ENCODE measurements at regions not wholly inside any gene's neighbourhood (a gene's known extent, or its start where the extent isn't known, plus 50 kb on each side); places are given as distances from the start of the nearest gene placed in this dataset.
"Not testable (repeated sequence)": the region's sequence is repeated elsewhere in the genome, so short reads cannot be mapped to it uniquely, and the experiment has no call there.

DNA sequence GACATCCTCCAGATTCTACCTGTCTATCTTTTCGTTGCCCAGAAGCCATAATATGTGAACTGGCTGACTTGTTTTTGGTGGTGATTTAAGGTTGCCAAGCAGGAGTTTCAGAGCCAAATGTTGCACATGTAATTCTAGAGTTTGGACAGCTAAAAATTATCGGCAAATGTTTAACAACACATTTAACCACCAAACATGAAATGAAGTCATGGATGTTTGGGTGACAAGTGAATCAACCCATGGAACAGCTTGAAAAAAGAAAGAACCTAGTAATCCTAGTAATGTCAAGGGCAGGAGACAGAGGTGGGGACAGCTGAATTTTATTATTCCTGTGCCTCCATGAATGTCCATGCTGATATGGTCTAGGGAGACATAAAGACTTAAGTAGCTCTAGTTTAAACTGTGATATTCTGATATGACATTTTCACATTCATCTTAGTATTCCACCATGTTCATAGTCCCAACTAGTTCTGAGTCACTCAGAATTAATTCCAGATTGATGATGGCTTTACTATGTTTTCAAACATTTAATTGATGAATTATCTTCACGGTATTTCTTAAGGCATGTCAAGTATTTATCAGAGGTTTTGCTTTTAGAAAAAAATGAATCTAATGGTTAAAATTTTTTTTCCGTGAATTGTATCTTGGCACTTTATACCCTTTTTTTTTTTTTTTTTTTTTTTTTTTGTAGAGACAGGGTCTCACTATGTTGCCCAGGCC is 101.7 kb downstream of the SOCS6 start:
- H3K4me3 ChIP-seq (ENCODE audit: insufficient read depth, low read depth, low read length, poor library complexity, severe bottlenecking), result no peak overlapping the region
- H3K9me3 ChIP-seq (ENCODE audit: control insufficient read depth, low read length), result no peaks in the 10 kb centered on the region
- no peak for DNase-seq
- H3K27me3 ChIP-seq (replicated peaks; ENCODE audit: control insufficient read depth, insufficient read depth, low read length, poor library complexity, severe bottlenecking), result no peaks in the 10 kb centered on the region
- H3K27ac ChIP-seq (ENCODE audit: insufficient read depth, low read length, poor library complexity, severe bottlenecking), result no peak overlapping the region
- no peaks in the 10 kb centered on the region for H3K36me3 ChIP-seq (ENCODE audit: control insufficient read depth, insufficient read depth, low read length)
- H3K4me1 ChIP-seq (ENCODE audit: control insufficient read depth, insufficient read depth, low read length, poor library complexity, severe bottlenecking), result no peaks in the 10 kb centered on the region

DNA sequence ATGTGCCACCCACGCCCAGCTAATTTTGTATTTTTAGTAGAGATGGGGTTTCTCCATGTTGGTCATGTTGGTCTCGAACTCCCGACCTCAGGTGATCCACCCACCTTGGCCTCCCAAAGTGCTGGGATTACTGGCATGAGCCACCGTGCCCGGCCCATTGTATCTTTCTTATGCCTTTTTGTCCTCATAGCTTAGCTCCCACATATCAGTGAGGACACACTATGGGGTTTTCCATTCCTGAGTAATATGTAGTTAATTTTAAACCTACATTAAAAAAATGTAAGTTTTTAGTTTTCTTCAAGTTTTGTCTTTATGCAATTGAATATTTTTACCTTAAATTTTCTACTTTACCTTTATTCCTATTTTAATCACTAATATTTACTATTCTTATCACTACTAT is 100.2 kb downstream of the SOCS6 start:
- not testable (repeated sequence) for H3K27me3 ChIP-seq (replicated peaks; ENCODE audit: control insufficient read depth, insufficient read depth, low read length, poor library complexity, severe bottlenecking); H3K4me3 ChIP-seq (ENCODE audit: insufficient read depth, low read depth, low read length, poor library complexity, severe bottlenecking); DNase-seq; H3K36me3 ChIP-seq (ENCODE audit: control insufficient read depth, insufficient read depth, low read length); H3K4me1 ChIP-seq (ENCODE audit: control insufficient read depth, insufficient read depth, low read length, poor library complexity, severe bottlenecking); H3K27ac ChIP-seq (ENCODE audit: insufficient read depth, low read length, poor library complexity, severe bottlenecking); H3K9me3 ChIP-seq (ENCODE audit: control insufficient read depth, low read length)

DNA sequence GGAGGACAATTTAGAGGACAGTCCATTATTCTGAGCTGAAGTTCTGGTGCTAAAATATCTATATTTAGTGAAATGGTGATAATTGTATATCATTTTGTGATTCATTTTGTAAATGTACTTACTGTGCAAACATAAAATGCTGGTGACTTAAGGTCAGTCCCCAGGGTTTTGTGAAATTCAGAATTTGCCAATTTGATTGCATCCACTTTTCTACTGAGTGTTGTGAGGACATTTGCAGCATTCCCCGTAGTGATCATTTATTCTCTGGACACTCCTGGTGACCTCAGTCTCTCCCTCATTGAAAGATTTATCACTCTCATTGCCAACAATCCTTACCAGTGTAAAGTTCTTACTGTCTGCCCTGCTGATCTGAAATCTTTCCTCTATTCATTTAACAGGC is 98.2 kb downstream of the SOCS6 start:
- no peak for DNase-seq
- Histone ChIP-seq H3K36me3 (ENCODE audit: control insufficient read depth, insufficient read depth, low read length) (no peaks in the 10 kb centered on the region), H3K27me3 (replicated peaks; ENCODE audit: control insufficient read depth, insufficient read depth, low read length, poor library complexity, severe bottlenecking) (no peaks in the 10 kb centered on the region), H3K4me3 (ENCODE audit: insufficient read depth, low read depth, low read length, poor library complexity, severe bottlenecking) (no peak overlapping the region), H3K9me3 (ENCODE audit: control insufficient read depth, low read length) (no peaks in the 10 kb centered on the region), H3K27ac (ENCODE audit: insufficient read depth, low read length, poor library complexity, severe bottlenecking) (no peak overlapping the region), H3K4me1 (ENCODE audit: control insufficient read depth, insufficient read depth, low read length, poor library complexity, severe bottlenecking) (no peaks in the 10 kb centered on the region)

DNA sequence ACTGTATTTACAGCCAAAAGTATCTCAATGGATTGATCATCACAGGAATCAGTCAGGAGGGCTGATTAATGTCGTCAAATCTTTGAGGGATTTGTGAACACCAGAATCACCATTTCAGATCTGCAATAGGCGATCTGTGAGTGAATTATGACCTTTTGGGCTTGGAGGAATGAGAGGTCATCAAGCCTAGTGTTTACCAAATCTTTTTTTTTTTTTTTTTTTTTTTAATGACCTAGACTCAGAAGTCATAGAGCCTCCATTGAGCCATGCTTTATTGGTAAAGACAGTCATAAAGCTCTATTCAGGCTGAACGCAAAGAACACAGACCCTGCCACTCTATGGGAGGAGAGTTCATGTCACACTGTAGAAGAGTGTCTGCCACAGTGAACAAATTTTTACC is 97.7 kb downstream of the SOCS6 start:
- Histone ChIP-seq H3K4me1 (ENCODE audit: control insufficient read depth, insufficient read depth, low read length, poor library complexity, severe bottlenecking) (no peaks in the 10 kb centered on the region), H3K4me3 (ENCODE audit: insufficient read depth, low read depth, low read length, poor library complexity, severe bottlenecking) (no peak overlapping the region), H3K36me3 (ENCODE audit: control insufficient read depth, insufficient read depth, low read length) (no peaks in the 10 kb centered on the region), H3K27ac (ENCODE audit: insufficient read depth, low read length, poor library complexity, severe bottlenecking) (no peak overlapping the region), H3K9me3 (ENCODE audit: control insufficient read depth, low read length) (no peaks in the 10 kb centered on the region), H3K27me3 (replicated peaks; ENCODE audit: control insufficient read depth, insufficient read depth, low read length, poor library complexity, severe bottlenecking) (no peaks in the 10 kb centered on the region)
- DNase-seq, result no peak

DNA sequence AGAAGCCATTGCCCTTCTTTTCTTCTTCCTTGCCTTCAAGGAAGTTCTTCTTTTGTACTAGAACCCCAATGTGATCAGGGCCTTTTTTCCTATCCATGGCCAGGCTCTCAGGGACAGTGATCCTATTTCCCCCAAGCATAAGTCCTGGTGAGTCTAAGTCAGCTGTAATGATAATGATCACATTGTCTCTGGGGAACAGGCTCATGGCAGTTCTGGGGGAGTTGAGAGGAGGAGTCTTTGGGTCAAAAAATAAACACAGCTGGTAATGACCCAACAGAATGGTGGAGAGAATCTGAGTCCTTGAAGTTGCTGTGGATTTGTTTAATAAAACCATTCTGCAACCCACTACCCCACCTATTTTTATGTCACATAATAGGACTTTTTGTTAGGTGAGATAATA is 96.6 kb downstream of the SOCS6 start:
- no peak overlapping the region for H3K4me3 ChIP-seq (ENCODE audit: insufficient read depth, low read depth, low read length, poor library complexity, severe bottlenecking)
- H3K9me3 ChIP-seq (ENCODE audit: control insufficient read depth, low read length), result no peaks in the 10 kb centered on the region
- DNase-seq, result no peak
- no peak overlapping the region for H3K27ac ChIP-seq (ENCODE audit: insufficient read depth, low read length, poor library complexity, severe bottlenecking)
- no peaks in the 10 kb centered on the region for H3K4me1 ChIP-seq (ENCODE audit: control insufficient read depth, insufficient read depth, low read length, poor library complexity, severe bottlenecking)
- H3K27me3 ChIP-seq (replicated peaks; ENCODE audit: control insufficient read depth, insufficient read depth, low read length, poor library complexity, severe bottlenecking), result no peaks in the 10 kb centered on the region
- no peaks in the 10 kb centered on the region for H3K36me3 ChIP-seq (ENCODE audit: control insufficient read depth, insufficient read depth, low read length)

DNA sequence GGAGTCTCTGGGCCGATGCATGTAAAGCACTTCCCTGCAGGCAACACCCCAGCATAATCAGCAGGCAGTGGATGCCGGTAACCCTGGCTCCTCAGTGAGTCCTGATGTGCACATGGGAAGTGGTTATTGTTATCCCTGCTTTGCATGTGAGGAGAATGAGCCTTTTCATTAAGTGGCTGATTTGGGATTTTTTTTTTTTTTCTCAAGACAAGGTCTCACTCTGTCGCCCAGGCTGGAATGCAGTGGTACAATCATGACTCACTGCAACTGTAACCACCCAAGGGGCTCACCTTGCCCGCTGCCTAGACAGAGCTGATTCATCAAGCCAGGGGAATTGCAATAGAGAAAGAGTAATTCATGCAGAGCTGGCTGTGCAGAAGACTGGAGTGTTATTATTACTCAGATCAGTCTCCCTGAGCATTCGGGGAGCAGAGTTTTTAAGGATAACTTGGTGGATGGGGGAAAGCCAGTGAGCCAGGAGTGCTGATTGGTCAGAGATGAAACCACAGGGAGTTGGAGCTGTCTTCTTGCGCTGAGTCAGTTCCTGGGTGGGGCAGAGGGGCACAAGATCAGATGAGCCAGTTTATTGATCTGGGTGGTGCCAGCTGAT is 95.4 kb downstream of the SOCS6 start:
- H3K4me3 ChIP-seq (ENCODE audit: insufficient read depth, low read depth, low read length, poor library complexity, severe bottlenecking), result no peak overlapping the region
- no peaks in the 10 kb centered on the region for H3K9me3 ChIP-seq (ENCODE audit: control insufficient read depth, low read length)
- H3K36me3 ChIP-seq (ENCODE audit: control insufficient read depth, insufficient read depth, low read length), result no peaks in the 10 kb centered on the region
- H3K27me3 ChIP-seq (replicated peaks; ENCODE audit: control insufficient read depth, insufficient read depth, low read length, poor library complexity, severe bottlenecking), result no peaks in the 10 kb centered on the region
- no peak for DNase-seq
- H3K4me1 ChIP-seq (ENCODE audit: control insufficient read depth, insufficient read depth, low read length, poor library complexity, severe bottlenecking), result no peaks in the 10 kb centered on the region
- no peak overlapping the region for H3K27ac ChIP-seq (ENCODE audit: insufficient read depth, low read length, poor library complexity, severe bottlenecking)

DNA sequence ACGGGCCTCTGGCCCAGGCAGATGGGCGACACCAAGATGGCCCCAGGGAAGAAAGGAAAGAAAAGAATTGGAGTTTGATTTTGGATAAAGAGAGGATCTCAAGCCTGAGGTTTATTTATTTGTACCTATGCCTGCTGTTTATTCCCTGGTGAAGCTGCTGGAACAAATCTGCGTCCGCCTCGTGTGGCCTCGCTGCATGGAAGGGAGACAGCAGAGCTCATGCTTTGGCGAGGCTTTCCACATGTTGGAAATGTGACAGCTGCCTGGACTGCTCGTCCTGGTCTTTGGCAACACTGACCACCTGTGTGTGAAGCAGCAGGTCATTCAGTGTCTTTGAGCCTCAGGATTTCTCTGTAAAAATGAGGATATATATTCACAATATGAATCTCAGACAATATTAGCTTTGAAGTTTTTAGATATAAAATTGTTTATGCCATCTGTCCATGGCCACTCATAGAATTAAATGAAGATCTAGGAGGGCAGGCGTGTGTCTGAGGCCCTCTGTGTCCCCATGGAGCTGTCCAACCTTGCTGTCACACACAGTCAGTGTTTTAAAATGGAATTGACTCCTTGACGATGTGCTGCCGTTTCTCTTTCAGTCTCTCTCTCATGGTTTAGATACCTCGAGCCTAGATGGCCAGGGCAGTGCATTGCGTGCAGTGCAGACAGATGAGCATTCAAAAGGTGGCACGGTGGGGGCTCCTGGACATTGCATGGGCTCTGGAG is 94.3 kb downstream of the SOCS6 start:
- no peaks in the 10 kb centered on the region for H3K36me3 ChIP-seq (ENCODE audit: control insufficient read depth, insufficient read depth, low read length)
- H3K27ac ChIP-seq (ENCODE audit: insufficient read depth, low read length, poor library complexity, severe bottlenecking), result no peak overlapping the region
- H3K4me3 ChIP-seq (ENCODE audit: insufficient read depth, low read depth, low read length, poor library complexity, severe bottlenecking), result no peak overlapping the region
- no peaks in the 10 kb centered on the region for H3K4me1 ChIP-seq (ENCODE audit: control insufficient read depth, insufficient read depth, low read length, poor library complexity, severe bottlenecking)
- H3K27me3 ChIP-seq (replicated peaks; ENCODE audit: control insufficient read depth, insufficient read depth, low read length, poor library complexity, severe bottlenecking), result no peaks in the 10 kb centered on the region
- no peak for DNase-seq
- no peaks in the 10 kb centered on the region for H3K9me3 ChIP-seq (ENCODE audit: control insufficient read depth, low read length)

DNA sequence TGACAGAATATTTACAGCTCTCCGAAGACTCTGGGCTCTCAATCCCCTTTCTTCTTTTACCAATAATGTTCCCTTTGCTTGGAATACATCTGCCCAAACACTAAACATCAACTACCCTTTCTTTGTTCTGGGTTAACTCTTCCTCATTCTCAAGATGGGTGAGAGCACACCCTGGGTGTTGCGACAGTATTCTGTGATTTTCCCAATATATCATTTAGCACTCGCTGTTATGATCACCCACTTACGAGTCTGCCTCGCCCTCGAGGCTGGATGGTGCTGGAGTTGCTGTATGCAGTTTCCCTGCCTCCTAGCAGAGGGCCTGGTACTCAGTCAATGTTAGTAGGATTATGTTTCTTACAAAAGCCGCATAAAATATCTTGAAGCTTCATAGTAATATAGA is 93.2 kb downstream of the SOCS6 start:
- Histone ChIP-seq H3K27me3 (replicated peaks; ENCODE audit: control insufficient read depth, insufficient read depth, low read length, poor library complexity, severe bottlenecking) (no peaks in the 10 kb centered on the region), H3K4me3 (ENCODE audit: insufficient read depth, low read depth, low read length, poor library complexity, severe bottlenecking) (no peak overlapping the region), H3K4me1 (ENCODE audit: control insufficient read depth, insufficient read depth, low read length, poor library complexity, severe bottlenecking) (no peaks in the 10 kb centered on the region), H3K36me3 (ENCODE audit: control insufficient read depth, insufficient read depth, low read length) (no peaks in the 10 kb centered on the region), H3K9me3 (ENCODE audit: control insufficient read depth, low read length) (no peaks in the 10 kb centered on the region), H3K27ac (ENCODE audit: insufficient read depth, low read length, poor library complexity, severe bottlenecking) (no peak overlapping the region)
- DNase-seq, result no peak

DNA sequence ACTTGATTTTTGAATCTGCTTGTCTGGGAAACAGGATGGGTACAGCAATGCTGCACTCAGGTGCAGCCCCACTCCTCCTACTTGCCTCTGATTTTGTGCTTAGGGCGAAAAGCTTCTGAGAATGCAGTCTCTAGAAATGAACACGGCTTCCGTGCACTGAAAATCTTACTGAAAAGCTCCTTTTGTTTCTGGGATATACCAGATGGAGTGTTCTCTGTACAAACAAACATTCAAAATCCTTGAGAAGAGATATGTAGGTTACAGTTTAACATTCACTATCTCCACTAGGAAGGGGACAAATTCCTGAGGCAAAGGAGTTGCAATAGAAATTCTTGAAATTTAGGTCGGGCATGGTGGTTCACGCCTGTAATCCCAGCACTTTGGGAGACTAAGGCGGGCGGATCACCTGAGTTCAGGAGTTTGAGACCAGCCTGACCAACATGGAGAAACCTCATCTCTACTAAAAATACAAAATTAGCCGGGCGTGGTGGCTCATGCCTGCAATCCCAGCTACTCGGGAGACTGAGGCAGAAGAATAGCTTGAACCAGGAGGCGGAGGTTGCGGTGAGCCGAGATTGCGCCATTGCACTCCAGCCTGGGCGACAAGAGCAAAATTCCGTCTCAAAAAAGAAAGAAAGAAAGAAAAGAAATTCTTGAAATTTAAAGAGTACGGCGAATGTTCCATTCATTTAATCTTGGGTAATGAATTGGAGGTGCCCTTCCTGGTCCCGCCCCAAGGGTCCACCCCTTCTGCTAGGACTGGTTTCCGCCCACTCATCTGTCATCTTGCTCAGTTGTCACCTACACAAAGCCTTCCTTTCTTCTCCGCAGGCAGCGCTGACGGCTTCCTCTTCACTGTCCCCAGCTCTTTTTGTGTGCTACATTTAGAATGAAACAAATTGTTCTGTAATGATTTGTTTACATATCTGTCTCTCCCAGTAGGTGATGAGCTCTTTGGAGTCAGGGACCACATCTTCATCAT is 92.4 kb downstream of the SOCS6 start:
- no peaks in the 10 kb centered on the region for H3K4me1 ChIP-seq (ENCODE audit: control insufficient read depth, insufficient read depth, low read length, poor library complexity, severe bottlenecking)
- no peaks in the 10 kb centered on the region for H3K36me3 ChIP-seq (ENCODE audit: control insufficient read depth, insufficient read depth, low read length)
- no peaks in the 10 kb centered on the region for H3K9me3 ChIP-seq (ENCODE audit: control insufficient read depth, low read length)
- no peak for DNase-seq
- H3K27me3 ChIP-seq (replicated peaks; ENCODE audit: control insufficient read depth, insufficient read depth, low read length, poor library complexity, severe bottlenecking), result no peaks in the 10 kb centered on the region
- no peak overlapping the region for H3K27ac ChIP-seq (ENCODE audit: insufficient read depth, low read length, poor library complexity, severe bottlenecking)
- no peak overlapping the region for H3K4me3 ChIP-seq (ENCODE audit: insufficient read depth, low read depth, low read length, poor library complexity, severe bottlenecking)

Data from effector memory CD4-positive, alpha-beta T cell (primary cell).